ENCODE measurements at regions not wholly inside any gene's neighbourhood (a gene's known extent, or its start where the extent isn't known, plus 50 kb on each side); places are given as distances from the start of the nearest gene placed in this dataset.

GRCh38 chr6:6859105-6859504 is 248.7 kb upstream of the RREB1 start:
- H3K27ac ChIP-seq (ENCODE audit: low read depth, low read length): no peak overlapping the region
- no peaks in the 10 kb centered on the region for H3K36me3 Mint-ChIP-seq (ENCODE audit: low read depth)
- H3K4me3 Mint-ChIP-seq: no peak overlapping the region
- peaks cover 4% of the 10 kb centered on the region for H3K9me3 ChIP-seq (ENCODE audit: control insufficient read depth, low read length)
- H3K9me3 Mint-ChIP-seq: peaks cover 1% of the 10 kb centered on the region
- H3K27ac Mint-ChIP-seq: no peak overlapping the region
- H3K36me3 ChIP-seq (ENCODE audit: control insufficient read depth, insufficient read depth, low read length): no peaks in the 10 kb centered on the region
- peaks cover 40% of the 10 kb centered on the region for H3K27me3 Mint-ChIP-seq (ENCODE audit: insufficient read depth)
- no peak overlapping the region for H3K9ac ChIP-seq (ENCODE audit: extremely low read depth, low read length, poor library complexity, severe bottlenecking)
- H3K4me1 Mint-ChIP-seq: peaks cover 8% of the 10 kb centered on the region
- no peaks in the 10 kb centered on the region for H3K4me1 ChIP-seq (ENCODE audit: control insufficient read depth, insufficient read depth, low read length)
- no peak overlapping the region for H3K4me3 ChIP-seq (ENCODE audit: low read length)
- TF ChIP-seq CTCF (conservative IDR thresholded peaks at IDR 0.05): no peak
- no peak for DNase-seq
- 70 to 71% methylated on average over 5 of the region's 5 CpGs for WGBS, 2 experiments (ENCODE audit: insufficient coverage in 1 of 2, insufficient read length in 1 of 2)
- no peaks in the 10 kb centered on the region for H3K27me3 ChIP-seq (ENCODE audit: control insufficient read depth, insufficient read depth, low read length, poor library complexity, severe bottlenecking)

GRCh38 chr6:6859722-6860121 is 248.0 kb upstream of the RREB1 start:
- Histone ChIP-seq H3K9me3 (ENCODE audit: control insufficient read depth, low read length) (peaks cover 6% of the 10 kb centered on the region), H3K9ac (ENCODE audit: extremely low read depth, low read length, poor library complexity, severe bottlenecking) (no peak overlapping the region), H3K4me3 (ENCODE audit: low read length) (no peak overlapping the region), H3K36me3 (ENCODE audit: control insufficient read depth, insufficient read depth, low read length) (no peaks in the 10 kb centered on the region), H3K27me3 (ENCODE audit: control insufficient read depth, insufficient read depth, low read length, poor library complexity, severe bottlenecking) (no peaks in the 10 kb centered on the region), H3K4me1 (ENCODE audit: control insufficient read depth, insufficient read depth, low read length) (no peaks in the 10 kb centered on the region), H3K27ac (ENCODE audit: low read depth, low read length) (no peak overlapping the region)
- 96 to 97% methylated on average over 3 to 4 of the region's 5 CpGs for WGBS, 2 experiments (ENCODE audit: insufficient coverage in 1 of 2, insufficient read length in 1 of 2)
- H3K9me3 Mint-ChIP-seq: peaks cover 1% of the 10 kb centered on the region
- DNase-seq: no peak
- TF ChIP-seq CTCF (conservative IDR thresholded peaks at IDR 0.05): no peak
- peaks cover 8% of the 10 kb centered on the region for H3K4me1 Mint-ChIP-seq
- no peak overlapping the region for H3K4me3 Mint-ChIP-seq
- H3K36me3 Mint-ChIP-seq (ENCODE audit: low read depth): no peaks in the 10 kb centered on the region
- H3K27ac Mint-ChIP-seq: no peak overlapping the region
- peaks cover 40% of the 10 kb centered on the region for H3K27me3 Mint-ChIP-seq (ENCODE audit: insufficient read depth)

GRCh38 chr6:6860863-6861262 is 246.9 kb upstream of the RREB1 start:
- Mint-ChIP-seq H3K36me3 (ENCODE audit: low read depth) (no peaks in the 10 kb centered on the region), H3K27me3 (ENCODE audit: insufficient read depth) (peaks cover 40% of the 10 kb centered on the region), H3K9me3 (peaks cover 1% of the 10 kb centered on the region), H3K27ac (no peak overlapping the region), H3K4me1 (peaks cover 8% of the 10 kb centered on the region), H3K4me3 (no peak overlapping the region)
- no peak for DNase-seq
- H3K27ac ChIP-seq (ENCODE audit: low read depth, low read length): no peak overlapping the region
- 86 to 91% methylated on average over 7 to 9 of the region's 9 CpGs for WGBS, 2 experiments (ENCODE audit: insufficient coverage in 1 of 2, insufficient read length in 1 of 2)
- TF ChIP-seq CTCF (conservative IDR thresholded peaks at IDR 0.05): no peak
- no peaks in the 10 kb centered on the region for H3K4me1 ChIP-seq (ENCODE audit: control insufficient read depth, insufficient read depth, low read length)
- no peak overlapping the region for H3K4me3 ChIP-seq (ENCODE audit: low read length)
- no peaks in the 10 kb centered on the region for H3K36me3 ChIP-seq (ENCODE audit: control insufficient read depth, insufficient read depth, low read length)
- no peak overlapping the region for H3K9ac ChIP-seq (ENCODE audit: extremely low read depth, low read length, poor library complexity, severe bottlenecking)
- H3K27me3 ChIP-seq (ENCODE audit: control insufficient read depth, insufficient read depth, low read length, poor library complexity, severe bottlenecking): no peaks in the 10 kb centered on the region
- peaks cover 6% of the 10 kb centered on the region for H3K9me3 ChIP-seq (ENCODE audit: control insufficient read depth, low read length)
